OCI-LY7 (cell line): ENCODE measurements at regions not wholly inside any gene's neighbourhood (a gene's known extent, or its start where the extent isn't known, plus 50 kb on each side); places are given as distances from the start of the nearest gene placed in this dataset.

Experiments used
- BruUV-seq: library from RNA; stranded (reverse); fragments of 400-500 nt; replicated peaks from 2 replicates; lab custom pipeline; 2021; lab: Mats Ljungman, UMichigan
- CTCF ChIA-PET: fragments of 300-600 bp; sonication (Branson Sonifier 250); formaldehyde crosslinking; loops from one replicate; lab custom pipeline; 2022; ENCODE audit warnings: antibody characterized with exemption; ENCODE audit not compliant: unreplicated experiment; lab: Charles Lee
- POLR2A ChIA-PET: fragments of 300-600 bp; sonication (Branson Sonifier 250); formaldehyde crosslinking; loops from one replicate; lab custom pipeline; 2022; ENCODE audit warnings: antibody characterized with exemption; lab: Charles Lee
- DNase-seq: peaks from one replicate; pipeline ENCODE4 v3.0.0-alpha.2; 2015; ENCODE audit warnings: low spot score
- H2AFZ ChIP-seq: fragments of 200-600 bp; sonication (generic), shearing (Covaris generic); 2 replicates; pipeline ENCODE4 v1.6.1; 2014; ENCODE audit warnings: mild to moderate bottlenecking, antibody characterized with exemption, low read length, moderate library complexity
- H3K27ac ChIP-seq: fragments of 200-600 bp; sonication (generic); 2 replicates; pipeline ENCODE4 v1.5.1; 2014; ENCODE audit warnings: mixed run types, low read depth, mild to moderate bottlenecking, moderate library complexity, low read length, inconsistent platforms; ENCODE audit not compliant: poor library complexity, severe bottlenecking
- H3K36me3 ChIP-seq: fragments of 200-600 bp; sonication (generic); 2 replicates; pipeline ENCODE4 v1.6.1; 2014; ENCODE audit warnings: mild to moderate bottlenecking, antibody characterized with exemption, low read length, moderate library complexity, mixed read lengths; ENCODE audit not compliant: insufficient read depth
- H3K4me1 ChIP-seq: fragments of 200-600 bp; sonication (generic); 2 replicates; pipeline ENCODE4 v1.5.1; 2014; ENCODE audit warnings: mild to moderate bottlenecking, low read length; ENCODE audit not compliant: insufficient read depth, poor library complexity, severe bottlenecking
- H3K4me2 ChIP-seq: fragments of 200-600 bp; sonication (generic); 2 replicates; pipeline ENCODE4 v1.6.1; 2014; ENCODE audit warnings: mild to moderate bottlenecking, low read length
- H3K4me3 ChIP-seq: fragments of 200-600 bp; sonication (generic); 2 replicates; pipeline ENCODE4 v1.5.1; 2014; ENCODE audit warnings: mild to moderate bottlenecking, low read depth, low read length; ENCODE audit not compliant: poor library complexity, severe bottlenecking
- H3K79me2 ChIP-seq: fragments of 200-600 bp; sonication (generic); 2 replicates; pipeline ENCODE4 v1.6.1; 2016; ENCODE audit warnings: low read depth, mild to moderate bottlenecking, low read length, moderate library complexity, mixed read lengths; ENCODE audit not compliant: insufficient read depth
- H3K9me2 ChIP-seq: fragments of 200-600 bp; sonication (generic); 2 replicates; pipeline ENCODE4 v1.6.1; 2016; ENCODE audit warnings: mild to moderate bottlenecking, low read length, mixed read lengths; ENCODE audit not compliant: insufficient read depth
- H3K9me3 ChIP-seq: fragments of 200-600 bp; sonication (generic); 2 replicates; pipeline ENCODE4 v1.6.1; 2014; ENCODE audit warnings: mild to moderate bottlenecking, mixed run types, low read length, mixed read lengths
- H4K20me1 ChIP-seq: fragments of 200-600 bp; sonication (generic); 2 replicates; pipeline ENCODE4 v1.6.1; 2014; ENCODE audit warnings: mild to moderate bottlenecking, antibody characterized with exemption, low read length, moderate library complexity, mixed read lengths; ENCODE audit not compliant: insufficient read depth
- EZH2phosphoT487 ChIP-seq: fragments of 200-600 bp; sonication (generic); IDR thresholded peaks from 2 replicates; pipeline ENCODE4 v1.6.1; 2018; ENCODE audit warnings: low read depth, borderline replicate concordance, mild to moderate bottlenecking, mixed run types, antibody characterized with exemption, low read length, moderate library complexity, mixed read lengths
- intact Hi-C: fragments of 100-400 bp; cut with micrococcal nuclease; formaldehyde crosslinking; loops from one replicate; pipeline ENCODE4 v1.10.0; 2022; ENCODE audit not compliant: unreplicated experiment
- TF ChIP-seq, protein P1 (sequence below): fragments of 200-600 bp; sonication (generic); conservative IDR thresholded peaks from 2 replicates; pipeline ENCODE4 v1.5.1; 2014; ENCODE audit warnings: mild to moderate bottlenecking, antibody characterized with exemption, low read length, moderate library complexity, mixed read lengths

DNA sequence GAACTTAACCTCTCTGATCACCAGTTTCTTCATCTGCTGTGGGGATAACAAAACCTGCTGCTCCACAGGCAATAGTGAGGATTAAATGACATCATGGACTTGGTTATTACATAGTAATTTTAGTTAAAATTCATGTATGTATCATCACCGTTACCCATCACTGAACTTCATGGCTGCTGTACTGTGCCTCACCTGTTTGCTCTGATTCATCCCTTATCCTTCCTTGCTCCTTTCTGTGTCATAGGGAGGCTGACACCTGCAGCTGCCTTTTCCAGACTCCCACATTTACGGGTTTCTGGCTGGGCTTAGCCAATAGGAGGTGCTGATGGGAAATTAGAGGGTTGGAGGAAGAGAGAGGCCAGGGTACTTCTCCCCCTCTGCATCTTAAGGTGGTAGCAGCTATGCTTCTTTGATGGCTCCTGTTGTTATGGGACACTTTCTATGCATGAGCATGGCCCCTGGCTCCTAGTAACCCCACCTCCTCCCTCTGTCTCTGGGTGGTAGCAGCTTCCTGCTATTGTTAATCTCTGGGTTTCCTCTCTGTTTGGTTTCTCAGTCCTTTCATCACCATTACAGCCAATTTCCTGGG, 332.1 kb downstream of the DHX35 start:
- H3K79me2 ChIP-seq = no peaks in the 10 kb centered on the region
- H3K36me3 ChIP-seq = no peaks in the 10 kb centered on the region
- DNase-seq = no peak
- intact Hi-C loops = no loop called here
- H3K9me2 ChIP-seq = no peaks in the 10 kb centered on the region
- H3K4me3 ChIP-seq = no peak overlapping the region
- POLR2A ChIA-PET = no interaction called here
- H2AFZ ChIP-seq = no peak overlapping the region
- H4K20me1 ChIP-seq = no peaks in the 10 kb centered on the region
- CTCF ChIA-PET = no interaction called here
- no TSS peak for BruUV-seq
- H3K4me1 ChIP-seq = no peaks in the 10 kb centered on the region
- no peak overlapping the region for H3K27ac ChIP-seq
- no peak overlapping the region for H3K4me2 ChIP-seq
- TF ChIP-seq EZH2phosphoT487 = no peak
- TF ChIP-seq, protein P1, sequence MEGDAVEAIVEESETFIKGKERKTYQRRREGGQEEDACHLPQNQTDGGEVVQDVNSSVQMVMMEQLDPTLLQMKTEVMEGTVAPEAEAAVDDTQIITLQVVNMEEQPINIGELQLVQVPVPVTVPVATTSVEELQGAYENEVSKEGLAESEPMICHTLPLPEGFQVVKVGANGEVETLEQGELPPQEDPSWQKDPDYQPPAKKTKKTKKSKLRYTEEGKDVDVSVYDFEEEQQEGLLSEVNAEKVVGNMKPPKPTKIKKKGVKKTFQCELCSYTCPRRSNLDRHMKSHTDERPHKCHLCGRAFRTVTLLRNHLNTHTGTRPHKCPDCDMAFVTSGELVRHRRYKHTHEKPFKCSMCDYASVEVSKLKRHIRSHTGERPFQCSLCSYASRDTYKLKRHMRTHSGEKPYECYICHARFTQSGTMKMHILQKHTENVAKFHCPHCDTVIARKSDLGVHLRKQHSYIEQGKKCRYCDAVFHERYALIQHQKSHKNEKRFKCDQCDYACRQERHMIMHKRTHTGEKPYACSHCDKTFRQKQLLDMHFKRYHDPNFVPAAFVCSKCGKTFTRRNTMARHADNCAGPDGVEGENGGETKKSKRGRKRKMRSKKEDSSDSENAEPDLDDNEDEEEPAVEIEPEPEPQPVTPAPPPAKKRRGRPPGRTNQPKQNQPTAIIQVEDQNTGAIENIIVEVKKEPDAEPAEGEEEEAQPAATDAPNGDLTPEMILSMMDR = no peak
- H3K9me3 ChIP-seq = no peaks in the 10 kb centered on the region

DNA sequence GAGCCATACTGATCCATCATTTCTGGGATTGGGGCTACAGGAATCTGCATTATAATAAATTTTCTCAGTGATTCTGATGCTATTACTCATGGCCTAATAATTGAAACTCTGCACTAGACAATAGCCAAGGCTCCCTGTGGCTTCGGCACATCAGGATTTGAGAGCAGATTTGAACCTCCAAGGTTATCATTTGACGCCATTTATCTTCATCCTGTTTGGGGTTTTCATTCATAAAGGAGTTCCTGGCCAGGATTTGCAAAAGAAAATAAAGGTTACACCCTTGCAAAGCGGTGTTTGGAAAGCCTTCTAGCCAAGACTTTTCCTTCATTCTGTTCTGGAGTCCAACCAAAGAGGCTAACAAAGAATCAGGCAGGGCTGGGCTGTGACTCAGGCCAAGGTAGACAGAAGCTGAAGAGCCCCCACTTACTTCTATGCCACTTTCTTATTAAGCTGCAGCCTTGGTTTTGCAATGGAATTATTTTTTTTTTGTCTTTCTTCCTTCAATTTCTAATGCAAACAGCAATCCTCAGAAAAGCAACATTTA, 330.1 kb downstream of the DHX35 start:
- Histone ChIP-seq H3K36me3 (no peaks in the 10 kb centered on the region), H4K20me1 (no peaks in the 10 kb centered on the region), H3K27ac (no peak overlapping the region), H3K4me2 (no peak overlapping the region), H3K9me3 (no peaks in the 10 kb centered on the region), H2AFZ (no peak overlapping the region), H3K79me2 (no peaks in the 10 kb centered on the region), H3K4me1 (no peaks in the 10 kb centered on the region), H3K4me3 (no peak overlapping the region), H3K9me2 (no peaks in the 10 kb centered on the region)
- ChIA-PET CTCF (no interaction called here), POLR2A (interaction anchor here (0.7 kb wide), 1 partner anchor 348 kb away, joined by 3 read pairs; no protein-coding TSS in a partner anchor)
- TF ChIP-seq EZH2phosphoT487 = no peak
- TF ChIP-seq, protein P1 = no peak
- intact Hi-C loops = no loop called here
- no TSS peak for BruUV-seq
- no peak for DNase-seq

DNA sequence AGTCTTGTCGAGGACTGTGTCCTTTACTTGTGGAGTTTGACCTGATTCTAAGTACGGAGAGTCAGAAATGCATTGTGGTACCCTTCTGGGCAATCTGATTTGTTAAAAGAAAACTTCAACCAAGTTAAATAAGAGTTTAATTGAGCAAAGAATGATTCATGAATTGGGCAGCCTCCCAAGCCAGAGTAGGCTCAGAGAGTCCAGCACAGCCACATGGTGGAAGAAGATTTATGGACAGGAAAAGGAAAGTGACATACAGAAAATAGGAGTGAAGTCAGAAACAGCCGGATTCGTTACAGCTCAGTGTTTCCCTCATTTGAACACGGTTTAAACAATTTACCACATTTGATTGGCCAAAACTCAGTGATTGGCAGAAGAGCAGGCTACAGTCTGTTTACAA, 329.2 kb downstream of the DHX35 start:
- no peak for DNase-seq
- Histone ChIP-seq H3K79me2 (no peaks in the 10 kb centered on the region), H3K4me3 (no peak overlapping the region), H3K27ac (no peak overlapping the region), H3K4me1 (no peaks in the 10 kb centered on the region), H3K9me2 (no peaks in the 10 kb centered on the region), H4K20me1 (no peaks in the 10 kb centered on the region), H3K36me3 (no peaks in the 10 kb centered on the region), H3K4me2 (no peak overlapping the region), H3K9me3 (no peaks in the 10 kb centered on the region), H2AFZ (no peak overlapping the region)
- ChIA-PET POLR2A (interaction anchor here (0.6 to 0.7 kb wide), 2 partner anchors 69 to 349 kb away, joined by 3 read pairs; no protein-coding TSS in a partner anchor), CTCF (no interaction called here)
- TF ChIP-seq, protein P1 = no peak
- no peak for TF ChIP-seq EZH2phosphoT487
- intact Hi-C loops = no loop called here
- BruUV-seq = no TSS peak
